GM21447 (cell line): ENCODE measurements at regions not wholly inside any gene's neighbourhood (a gene's known extent, or its start where the extent isn't known, plus 50 kb on each side); places are given as distances from the start of the nearest gene placed in this dataset.
"Not testable (repeated sequence)": the region's sequence is repeated elsewhere in the genome, so short reads cannot be mapped to it uniquely, and the experiment has no call there.

Experiments
- ATAC-seq: cut with Tn5 transposase; IDR thresholded peaks from one replicate; pipeline ENCODE4 v1.9.1; 2021; ENCODE audit not compliant: unreplicated experiment

DNA sequence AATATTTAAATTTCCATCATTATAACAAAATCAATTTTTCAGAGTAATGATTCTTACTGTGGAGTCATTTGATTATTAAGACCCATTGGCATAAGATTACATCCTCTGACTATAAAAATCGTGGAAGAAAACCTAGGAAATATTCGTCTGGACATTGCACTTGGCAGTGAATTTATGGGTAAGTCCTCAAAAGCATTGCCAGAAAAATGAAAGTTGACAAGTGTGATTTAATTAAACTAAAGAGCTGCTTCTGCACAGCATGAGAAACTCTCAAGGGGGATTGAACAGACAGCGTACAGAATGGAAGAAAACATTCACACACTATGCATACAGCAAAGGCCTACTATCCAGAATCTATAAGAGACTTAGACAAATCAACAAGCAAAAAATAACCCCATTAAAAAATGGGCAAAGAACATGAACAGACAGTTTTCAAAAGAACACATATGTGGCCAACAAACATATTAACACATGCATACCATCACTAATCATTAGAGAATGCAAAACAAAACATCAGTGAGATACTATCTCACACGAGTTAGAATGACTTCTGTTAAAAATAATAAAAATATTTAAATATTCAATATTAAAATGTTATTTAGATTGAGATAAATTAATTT is 111.4 kb downstream of the CCDC74A start:
- not testable (repeated sequence) for ATAC-seq

DNA sequence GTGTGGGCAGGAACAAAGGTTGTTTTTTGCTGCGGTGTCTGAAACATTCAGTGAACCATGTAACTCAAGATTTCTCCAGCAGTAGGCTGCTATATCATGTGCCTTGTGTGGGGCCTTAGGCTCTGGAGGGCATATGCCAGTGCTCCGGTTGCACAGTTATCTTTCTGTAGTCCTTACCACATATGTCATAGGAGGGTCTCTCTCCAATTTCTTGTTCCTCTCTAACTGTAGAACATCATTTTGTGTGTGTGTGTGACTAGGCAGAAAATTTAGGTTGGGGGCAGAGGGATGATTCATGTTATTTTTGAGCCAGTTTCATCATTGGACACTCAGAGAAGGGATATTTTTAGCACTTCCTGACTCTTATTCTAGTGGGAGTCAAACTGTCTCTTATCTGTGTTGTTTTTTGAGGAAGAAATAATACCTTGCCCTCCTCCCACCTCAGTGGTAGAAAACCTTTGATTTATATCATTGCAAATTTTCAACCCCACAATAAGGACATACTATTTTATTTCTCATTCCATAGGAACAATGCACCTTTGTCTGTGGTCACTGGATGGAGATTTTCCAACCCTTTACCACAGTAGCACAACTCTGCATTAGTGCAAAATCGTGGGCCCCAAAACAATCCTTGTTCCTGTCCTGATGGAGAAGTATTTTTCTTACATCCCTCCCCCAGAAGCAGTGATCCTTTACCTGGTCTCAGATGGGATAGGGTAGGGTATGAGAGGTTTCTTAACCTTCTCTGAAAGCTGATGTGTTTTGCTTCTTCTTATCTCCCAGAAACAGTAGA is 113.9 kb downstream of the CCDC74A start:
- ATAC-seq: no peak

DNA sequence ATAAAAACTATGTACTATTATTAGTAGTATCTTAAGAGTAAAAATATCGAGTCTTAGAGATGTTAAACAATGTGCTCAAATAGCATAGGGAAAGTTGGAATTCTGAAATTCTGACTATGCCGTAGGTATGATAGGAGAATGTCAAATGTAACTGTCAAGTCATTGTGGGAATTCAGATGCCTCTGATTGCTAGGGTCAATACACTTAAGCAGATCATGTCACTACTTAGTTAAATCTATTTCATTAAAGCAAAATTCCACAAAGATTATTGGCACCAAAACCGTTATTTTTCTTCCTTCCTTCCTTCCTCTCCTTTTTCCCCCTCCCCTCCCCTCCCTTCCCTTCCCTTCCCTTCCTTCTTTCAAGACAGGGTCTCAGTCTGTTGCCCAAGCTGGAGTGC is 115.5 kb downstream of the CCDC74A start:
- not testable (repeated sequence) for ATAC-seq

DNA sequence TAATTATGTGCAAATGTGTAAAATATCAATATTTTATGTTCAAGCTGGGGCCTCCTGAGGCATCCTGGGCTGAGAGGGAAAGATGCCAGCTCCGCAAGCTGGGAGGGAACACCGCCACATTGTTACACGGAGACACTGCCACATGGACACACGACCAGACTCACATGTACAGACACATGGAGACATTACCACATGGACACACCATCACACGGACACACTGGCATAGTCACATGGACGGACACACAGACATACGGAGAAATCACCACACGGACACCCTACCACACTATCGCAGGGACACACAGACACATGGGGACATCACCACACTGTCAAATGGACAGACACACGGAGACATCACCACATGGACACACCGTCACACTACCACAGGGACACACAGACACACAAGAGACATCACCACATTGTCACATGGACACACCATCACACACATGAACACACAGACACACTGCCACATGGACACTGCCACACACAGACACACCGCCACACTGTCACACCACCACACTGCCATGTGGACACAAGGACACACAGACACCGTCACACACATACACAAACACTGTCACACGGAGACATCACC is 117.6 kb downstream of the CCDC74A start:
- no peak for ATAC-seq

DNA sequence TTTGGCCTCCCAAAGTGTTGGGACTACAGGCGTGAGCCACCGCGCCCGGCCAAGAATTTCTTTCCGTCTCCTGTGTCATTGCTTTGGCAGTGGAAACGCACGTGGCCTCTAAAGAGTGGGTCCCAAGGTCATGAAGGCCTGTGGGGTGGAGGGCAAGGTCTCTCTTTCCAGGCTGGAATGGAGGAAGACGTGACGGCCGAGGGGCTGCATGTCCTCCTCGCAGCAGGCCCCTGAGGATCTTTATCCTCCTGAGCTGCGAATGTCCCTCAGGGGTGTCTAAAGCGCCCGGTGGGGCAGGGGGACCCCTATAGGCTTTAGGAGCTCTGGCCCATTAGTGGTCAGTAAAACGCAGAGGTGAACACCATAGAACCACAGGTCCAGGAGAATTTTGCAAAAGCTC is 118.5 kb downstream of the CCDC74A start:
- not testable (repeated sequence) for ATAC-seq

DNA sequence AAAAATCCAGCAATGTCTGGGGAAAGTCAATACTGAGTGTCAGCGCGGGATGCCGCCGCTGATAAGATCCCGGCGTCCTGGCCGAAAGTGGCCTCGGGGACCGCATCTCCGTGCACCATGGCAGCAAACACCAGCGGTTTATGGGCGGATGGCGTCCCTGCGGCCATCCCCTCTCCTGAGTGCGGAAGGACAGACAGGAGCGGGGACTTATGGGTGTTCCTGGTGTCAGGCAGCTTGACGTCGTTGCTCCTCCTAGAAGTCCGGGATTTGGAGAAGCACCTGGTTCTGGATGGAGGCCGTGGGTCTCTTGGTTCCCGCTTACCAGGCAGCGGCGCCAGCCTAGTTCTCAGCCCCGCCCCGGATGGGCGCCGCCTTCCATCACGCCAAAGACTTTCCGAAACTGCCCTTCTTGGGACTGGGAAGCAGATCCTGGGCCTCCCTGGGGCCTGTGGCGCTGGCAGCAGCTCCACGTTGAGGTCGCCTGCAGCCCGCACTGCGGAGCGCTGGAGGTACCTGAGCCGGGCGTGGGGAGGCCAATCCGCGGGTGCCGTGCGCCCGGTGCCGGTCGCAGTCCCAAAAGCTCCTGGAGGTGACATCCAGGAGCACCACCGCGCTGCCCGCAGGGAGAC is 119.1 kb downstream of the CCDC74A start:
- ATAC-seq: no peak

DNA sequence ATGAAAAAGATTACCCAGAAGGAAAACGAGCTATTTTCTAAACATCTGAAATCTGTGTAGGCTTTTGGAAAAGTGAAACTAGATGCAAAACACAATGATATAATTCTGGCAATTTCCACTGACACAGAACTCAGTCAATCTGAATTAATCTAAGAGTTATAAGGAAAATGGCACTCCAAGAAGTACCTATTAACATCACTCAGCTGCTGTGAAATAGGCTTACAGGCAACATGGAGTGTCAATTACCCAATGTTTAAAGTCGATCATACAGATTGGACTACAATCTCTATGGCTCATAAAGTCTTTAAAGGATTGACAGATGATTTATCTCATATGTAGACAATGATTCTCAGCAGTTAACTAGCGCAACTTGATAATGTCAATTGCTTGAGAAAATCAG is 120.9 kb downstream of the CCDC74A start:
- not testable (repeated sequence) for ATAC-seq

DNA sequence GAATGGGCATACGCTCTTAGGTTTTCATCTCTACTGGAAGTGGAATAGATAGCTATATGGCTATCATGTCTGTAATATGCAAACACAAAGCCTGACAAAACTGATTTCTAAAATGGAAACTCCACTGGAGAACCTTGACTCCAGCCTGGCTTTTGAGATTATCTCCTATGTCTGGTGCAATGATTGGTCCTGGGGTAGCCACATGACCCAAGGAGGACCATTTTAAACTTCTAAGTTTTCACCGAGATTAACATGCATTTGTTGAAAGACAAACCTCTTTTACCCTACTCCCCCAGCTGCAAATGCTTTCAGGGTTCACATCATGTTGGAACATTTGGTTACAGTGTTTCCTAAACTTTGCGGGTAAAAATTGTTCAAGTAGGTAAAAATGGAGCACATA is 124.6 kb downstream of the CCDC74A start:
- not testable (repeated sequence) for ATAC-seq

DNA sequence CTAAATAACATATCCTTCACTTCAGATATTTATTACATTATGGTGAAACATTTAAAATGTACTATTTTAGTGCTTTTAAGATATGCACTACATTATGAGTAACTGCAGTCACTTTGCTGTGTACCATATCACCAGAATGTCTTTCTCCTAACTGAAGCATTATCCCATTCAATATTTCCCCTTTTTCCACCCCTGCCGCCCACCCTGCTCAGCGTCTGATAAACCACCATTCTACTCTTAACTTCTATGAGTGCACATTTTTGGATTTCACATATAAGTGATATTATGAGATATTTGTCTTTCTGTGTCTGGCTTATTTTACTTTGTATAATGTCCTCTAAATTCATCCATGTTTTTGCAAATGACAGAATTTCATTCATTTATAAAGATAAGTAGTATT is 126.4 kb downstream of the CCDC74A start:
- not testable (repeated sequence) for ATAC-seq

DNA sequence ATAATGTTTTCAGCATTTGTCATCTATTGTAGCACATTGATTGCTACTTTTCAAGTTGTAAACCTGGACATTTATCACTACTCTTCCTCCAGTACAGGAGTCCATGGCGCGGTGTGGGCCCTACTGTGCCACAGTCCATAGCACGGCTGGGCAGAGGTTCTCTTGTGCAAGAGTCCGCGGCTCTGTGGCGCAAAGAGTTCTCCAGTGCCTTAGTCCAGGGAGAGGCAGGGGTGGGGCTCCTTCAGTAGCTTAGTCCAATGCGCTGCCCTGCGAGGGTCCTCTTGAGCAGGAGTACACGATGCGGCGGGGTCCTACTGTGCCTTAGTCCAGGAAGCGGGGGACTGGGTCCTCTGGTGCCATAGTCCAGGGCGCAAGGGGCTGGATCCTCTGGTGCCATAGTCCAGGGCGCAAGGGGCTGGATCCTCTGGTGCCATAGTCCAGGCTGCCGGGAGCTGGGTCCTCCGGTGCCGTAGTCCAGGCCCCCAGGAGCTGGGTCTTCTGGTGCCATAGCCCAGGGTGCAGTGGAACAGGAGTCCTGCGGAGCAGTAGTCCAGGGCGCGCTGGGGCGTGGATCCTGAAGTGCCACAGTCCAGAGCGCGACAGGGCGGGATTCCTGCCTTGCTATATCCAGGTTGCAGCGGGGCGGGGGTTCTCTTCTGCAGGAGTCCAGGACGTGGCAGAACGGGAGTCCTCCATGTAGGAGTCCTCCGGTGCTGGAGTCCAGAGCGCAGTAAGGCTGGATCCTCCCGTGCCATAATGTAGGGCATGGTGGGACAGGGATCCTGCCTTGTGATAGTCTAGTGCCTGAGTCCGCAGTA is 129.3 kb downstream of the CCDC74A start:
- ATAC-seq: no peak

DNA sequence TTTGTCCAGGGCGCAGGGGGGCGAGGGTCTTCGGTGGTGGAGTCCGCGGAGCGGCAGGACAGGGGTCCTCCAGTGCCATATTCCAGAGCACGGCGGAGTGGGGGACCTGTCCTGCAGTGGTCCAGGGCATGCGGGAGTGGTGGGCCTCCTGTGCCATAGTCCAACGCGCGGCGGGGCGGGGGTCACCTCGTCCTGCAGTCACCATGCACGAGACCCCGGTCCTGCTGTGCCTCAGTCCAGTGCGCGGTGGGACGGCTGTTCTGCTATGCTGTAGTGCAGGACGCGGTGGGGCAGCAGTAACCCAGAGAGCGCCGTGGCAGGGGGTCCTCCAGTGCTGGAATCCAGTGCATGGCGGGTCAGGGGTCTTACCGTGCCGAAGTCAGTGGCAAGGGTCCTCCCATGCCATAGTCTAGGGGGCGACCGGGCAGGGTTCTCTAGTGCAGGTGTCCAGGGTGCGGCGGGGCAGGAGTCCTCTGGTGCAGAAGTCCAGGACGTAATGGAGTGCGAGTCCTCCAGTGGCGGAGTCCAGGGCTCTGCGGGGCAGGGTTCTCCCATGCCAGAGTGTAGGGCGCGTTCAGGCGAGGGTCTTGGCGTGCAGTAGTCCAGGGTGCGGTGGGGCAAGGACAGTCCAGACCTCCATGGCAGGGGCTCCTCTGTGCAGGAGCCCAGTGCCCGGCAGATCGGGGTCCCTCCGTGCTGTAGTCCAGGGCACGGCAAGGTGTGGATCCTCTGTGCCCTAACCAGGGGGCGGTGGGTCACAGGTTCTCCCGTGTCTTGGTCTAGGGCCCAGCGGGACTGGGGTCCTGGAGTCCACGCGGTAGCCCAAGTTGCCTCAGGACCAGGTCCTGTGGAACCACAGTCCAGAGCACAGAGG is 130.4 kb downstream of the CCDC74A start:
- ATAC-seq: no peak

DNA sequence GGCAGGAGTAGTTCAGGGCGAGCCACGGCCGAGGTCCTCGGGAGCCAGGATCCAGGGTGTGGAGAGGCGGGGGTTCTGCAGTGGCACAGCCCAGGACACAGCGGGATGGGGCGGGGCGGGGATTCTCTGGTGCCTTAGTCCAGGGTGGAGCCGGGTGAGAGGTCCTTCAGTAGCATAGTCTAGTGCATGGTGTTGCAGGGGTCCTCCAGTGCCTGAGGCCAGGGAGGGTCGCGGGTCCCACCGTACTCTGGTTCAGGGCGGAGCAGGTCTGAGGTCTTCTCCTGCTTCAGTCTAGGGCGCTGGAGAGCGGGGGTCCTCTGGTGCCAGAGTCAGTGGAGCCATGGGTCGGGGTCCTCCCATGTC is 131.1 kb downstream of the CCDC74A start:
- ATAC-seq: no peak

DNA sequence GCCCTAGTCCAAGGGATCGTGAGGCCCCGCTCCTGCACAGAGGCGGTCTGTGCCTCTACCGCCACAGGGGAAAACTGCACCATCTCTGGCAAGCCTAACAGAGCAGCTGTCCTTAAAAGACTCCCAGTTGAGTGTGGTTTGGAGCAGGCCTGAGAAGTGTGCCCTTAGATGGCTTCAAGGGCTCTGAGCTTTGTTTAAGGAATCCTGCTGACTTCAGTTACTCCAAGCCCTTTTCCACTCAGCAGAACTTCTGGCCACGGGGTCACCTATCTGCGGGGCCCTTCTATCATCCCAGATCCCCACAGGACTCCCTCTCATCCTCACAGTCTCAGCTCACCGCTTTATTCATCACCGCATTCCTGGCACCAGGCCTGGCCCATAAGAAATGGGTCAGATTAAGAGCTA is 131.5 kb downstream of the CCDC74A start:
- ATAC-seq: no peak

DNA sequence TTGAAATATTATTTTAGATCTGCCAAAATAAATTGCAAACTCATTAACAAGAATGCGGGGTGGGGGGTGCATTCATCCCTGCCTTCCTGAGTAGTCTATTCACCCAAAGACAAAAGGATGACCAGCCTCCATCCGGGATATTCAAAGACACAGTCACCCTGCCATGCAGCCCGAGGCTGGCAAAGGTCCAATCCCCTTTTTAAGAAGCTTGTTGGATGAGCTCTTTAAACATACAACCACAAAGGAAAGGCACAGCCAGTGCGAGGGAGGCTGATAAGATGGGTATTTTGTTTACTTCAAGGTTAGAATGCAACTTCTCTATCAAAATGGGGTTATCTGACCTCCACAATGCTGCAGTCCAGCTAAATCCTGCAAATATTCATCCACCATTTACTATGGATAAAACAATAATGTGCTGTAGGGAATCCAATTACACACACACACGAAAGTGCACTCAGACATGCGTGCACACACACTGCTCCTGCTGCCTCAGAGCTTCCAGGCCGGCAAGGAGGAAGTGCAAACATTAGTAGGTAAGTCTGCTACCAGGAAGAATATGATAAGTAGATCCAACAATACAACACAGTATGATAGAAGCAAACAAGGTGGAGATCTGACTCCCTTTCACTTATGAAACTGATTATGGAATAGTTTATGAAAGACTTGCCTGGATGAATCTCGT is 133.6 kb downstream of the CCDC74A start:
- not testable (repeated sequence) for ATAC-seq

DNA sequence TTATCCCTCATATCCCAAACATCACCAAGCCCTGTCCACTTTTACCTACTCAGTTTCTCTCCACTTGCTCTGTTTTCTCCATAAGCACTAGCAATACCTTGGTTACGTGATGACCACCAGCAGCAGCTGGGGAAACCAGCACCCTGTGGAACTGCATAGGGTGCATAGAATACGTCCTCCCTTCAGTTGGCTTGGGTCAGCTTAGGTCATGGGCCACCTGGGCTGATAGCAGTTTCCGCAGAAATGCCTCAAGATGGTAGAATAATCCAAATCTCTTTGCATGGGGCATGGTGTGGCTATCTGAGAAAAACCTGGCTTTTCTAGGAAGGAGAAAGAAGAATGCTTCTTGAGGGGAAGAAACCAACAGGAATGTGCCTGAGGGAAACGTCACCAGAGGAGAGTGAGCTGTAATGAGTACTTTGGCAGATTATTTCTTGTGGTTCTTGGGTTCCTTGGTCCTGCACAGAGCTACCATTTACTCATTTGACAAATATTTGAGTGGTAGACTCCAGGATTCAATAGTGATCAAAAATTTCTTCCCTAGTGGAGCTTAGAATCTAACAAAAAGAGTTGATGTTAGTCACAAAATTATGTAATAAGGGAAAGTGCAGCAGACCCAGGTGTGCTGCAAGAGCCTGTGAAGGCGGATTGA is 134.3 kb downstream of the CCDC74A start:
- not testable (repeated sequence) for ATAC-seq

DNA sequence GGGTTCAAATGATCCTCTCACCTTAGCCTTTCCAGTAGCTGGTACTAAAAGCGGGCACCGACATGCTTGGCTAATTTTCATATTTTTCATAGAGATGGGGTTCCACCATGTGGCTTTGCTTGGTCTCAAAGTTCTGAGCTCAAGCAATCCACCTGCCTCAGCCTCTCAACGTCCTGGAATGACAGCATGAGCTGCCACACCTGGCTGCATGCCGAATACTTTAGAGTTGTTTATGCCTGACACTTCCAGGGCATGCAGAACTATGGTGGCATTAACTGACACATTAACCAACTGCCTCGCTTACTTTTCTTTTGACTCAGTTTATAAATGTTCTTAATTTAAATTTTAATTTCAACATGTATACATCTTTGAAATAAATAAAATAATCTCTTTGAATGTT is 135.8 kb downstream of the CCDC74A start:
- not testable (repeated sequence) for ATAC-seq

DNA sequence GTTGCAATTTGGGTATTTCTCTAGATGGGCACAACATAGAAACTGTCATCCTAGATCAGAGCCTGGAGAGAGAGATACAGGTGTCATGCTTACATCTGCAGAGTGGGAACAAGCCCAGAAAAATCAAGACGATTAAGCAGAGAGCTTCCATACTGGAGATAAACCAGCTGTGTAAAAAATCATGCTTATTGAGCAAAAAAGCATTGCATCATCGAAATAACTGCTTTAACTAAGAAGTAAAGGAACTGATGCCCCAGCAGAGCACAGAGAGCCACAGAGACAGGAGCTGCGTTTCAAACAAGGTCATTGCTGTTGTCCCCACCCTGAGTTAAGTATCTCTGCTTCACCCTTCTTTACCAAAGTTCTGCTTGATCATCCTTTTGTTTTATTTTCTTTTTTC is 138.0 kb downstream of the CCDC74A start:
- not testable (repeated sequence) for ATAC-seq

DNA sequence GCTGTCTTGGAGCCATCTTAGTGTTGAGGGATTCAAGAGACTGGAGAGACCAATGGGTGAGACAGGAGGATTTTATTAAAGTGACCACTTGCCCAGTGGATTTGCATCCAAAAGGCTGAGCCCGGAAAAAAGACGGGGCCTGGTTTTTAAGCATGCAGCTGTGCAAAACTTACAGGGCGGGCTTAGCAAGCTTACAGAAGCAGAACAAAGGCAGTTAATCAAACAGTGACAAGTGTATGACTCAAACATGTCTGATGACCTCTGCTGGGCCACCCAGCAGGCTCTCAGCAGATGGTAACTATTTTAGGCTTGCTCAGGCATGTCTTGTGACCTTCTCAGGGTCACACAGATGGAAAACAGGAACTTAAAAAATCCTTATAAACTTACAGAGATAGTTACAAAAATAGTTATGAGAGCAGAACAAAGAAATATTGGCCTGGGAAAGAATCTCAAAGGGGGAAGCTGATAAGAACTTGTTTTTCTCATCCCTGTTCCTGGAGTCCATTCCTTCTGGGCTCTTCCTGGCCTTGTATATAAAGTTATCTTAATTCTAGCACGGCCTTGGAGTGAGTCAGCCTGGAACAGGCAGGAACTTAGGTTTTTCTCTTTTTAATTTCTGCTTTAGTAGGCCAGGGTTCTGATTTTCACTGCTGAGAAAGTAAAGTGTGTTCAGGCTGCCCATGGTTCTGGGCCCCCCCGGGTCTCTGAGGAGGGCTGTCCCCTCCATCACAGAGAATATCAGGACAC is 141.3 kb downstream of the CCDC74A start:
- not testable (repeated sequence) for ATAC-seq
